Muscle layer of colon (tissue), 2 donors: ENCODE measurements at regions not wholly inside any gene's neighbourhood (a gene's known extent, or its start where the extent isn't known, plus 50 kb on each side); places are given as distances from the start of the nearest gene placed in this dataset.

ENCODE experiments used
- H3K27ac ChIP-seq: one replicate; pipeline ENCODE4 v1.7.0; 2013; ENCODE audit warnings: low read depth, mild to moderate bottlenecking, low read length, moderate library complexity
- H3K27me3 ChIP-seq, 2 donors: one replicate each; pipeline ENCODE4 v1.7.0; 2013; ENCODE audit warnings: low read length in 2 of 2, mild to moderate bottlenecking in 2 of 2; ENCODE audit not compliant: insufficient read depth in 2 of 2, control insufficient read depth in 1 of 2
- H3K36me3 ChIP-seq: one replicate; pipeline ENCODE4 v1.7.0; 2013; ENCODE audit warnings: mild to moderate bottlenecking, low read length; ENCODE audit not compliant: insufficient read depth
- H3K4me1 ChIP-seq: one replicate; pipeline ENCODE4 v1.7.0; 2013; ENCODE audit warnings: mild to moderate bottlenecking, low read length; ENCODE audit not compliant: insufficient read depth
- H3K4me3 ChIP-seq, 2 donors: one replicate each; pipeline ENCODE4 v1.7.0; 2013; ENCODE audit warnings: low read length in 2 of 2, low read depth in 1 of 2, mild to moderate bottlenecking in 1 of 2, moderate library complexity in 1 of 2
- H3K9ac ChIP-seq: one replicate; pipeline ENCODE4 v1.7.0; 2013; ENCODE audit warnings: low read length
- H3K9me3 ChIP-seq: one replicate; pipeline ENCODE4 v1.7.0; 2013; ENCODE audit warnings: mild to moderate bottlenecking, low read length
- donor health status: abdominal sarcoma.
- donor health status: Adenocarcinoma of cecum.

GRCh38 chr3:186425788-186426730, 64.0 kb upstream of the DGKG start:
- Histone ChIP-seq H3K9ac (no peak overlapping the region), H3K36me3 (no peaks in the 10 kb centered on the region), H3K27ac (no peak overlapping the region), H3K4me3 (no peak overlapping the region), H3K9me3 (no peaks in the 10 kb centered on the region), H3K27me3 (no peaks in the 10 kb centered on the region), H3K4me1 (peaks cover 8% of the 10 kb centered on the region)

- Histone ChIP-seq H3K36me3 (no peaks in the 10 kb centered on the region), H3K9ac (no peak overlapping the region), H3K4me3 (no peak overlapping the region), H3K9me3 (no peaks in the 10 kb centered on the region), H3K4me1 (peaks cover 6% of the 10 kb centered on the region), H3K27me3 (no peaks in the 10 kb centered on the region), H3K27ac (no peak overlapping the region)
Measured at GRCh38 chr3:186421946-186422345, 59.9 kb upstream of the DGKG start.

GRCh38 chr3:186418671-186419145, 56.7 kb upstream of the DGKG start:
- no peak overlapping the region for H3K27ac ChIP-seq

GRCh38 chr3:186417791-186418190, 55.8 kb upstream of the DGKG start:
- Histone ChIP-seq H3K4me3 (no peak overlapping the region), H3K9me3 (no peaks in the 10 kb centered on the region), H3K4me1 (peaks cover 24% of the 10 kb centered on the region), H3K9ac (no peak overlapping the region), H3K36me3 (no peaks in the 10 kb centered on the region), H3K27ac (no peak overlapping the region), H3K27me3 (no peaks in the 10 kb centered on the region)

More at GRCh38 chr3:186418671-186419145, 56.7 kb upstream of the DGKG start:
- no peaks in the 10 kb centered on the region for H3K9me3 ChIP-seq
- H3K36me3 ChIP-seq, result no peaks in the 10 kb centered on the region
- no peak overlapping the region for H3K4me3 ChIP-seq
- no peak overlapping the region for H3K9ac ChIP-seq
- H3K4me1 ChIP-seq, result peaks cover 17% of the 10 kb centered on the region
- no peaks in the 10 kb centered on the region for H3K27me3 ChIP-seq

- H3K4me3 ChIP-seq, result no peak overlapping the region
- no peaks in the 10 kb centered on the region for H3K9me3 ChIP-seq
- peaks cover 24% of the 10 kb centered on the region for H3K4me1 ChIP-seq
- no peak overlapping the region for H3K9ac ChIP-seq
- H3K36me3 ChIP-seq, result no peaks in the 10 kb centered on the region
- H3K27me3 ChIP-seq, result no peaks in the 10 kb centered on the region
- no peak overlapping the region for H3K27ac ChIP-seq
Measured at GRCh38 chr3:186414735-186415419, 52.8 kb upstream of the DGKG start.

- Histone ChIP-seq H3K4me1 (peaks cover 24% of the 10 kb centered on the region), H3K4me3 (peak overlapping the region; percentile 44 to 63), H3K27me3 (no peaks in the 10 kb centered on the region), H3K9ac (no peak overlapping the region), H3K27ac (peak overlapping the region; percentile 48), H3K36me3 (no peaks in the 10 kb centered on the region), H3K9me3 (no peaks in the 10 kb centered on the region)
Measured at GRCh38 chr3:186413615-186414415, 51.8 kb upstream of the DGKG start.

- Histone ChIP-seq H3K9me3 (no peaks in the 10 kb centered on the region), H3K9ac (no peak overlapping the region), H3K36me3 (no peaks in the 10 kb centered on the region), H3K4me1 (peaks cover 39% of the 10 kb centered on the region), H3K27ac (no peak overlapping the region), H3K4me3 (no peak overlapping the region), H3K27me3 (no peaks in the 10 kb centered on the region)
Measured at GRCh38 chr3:186411994-186412393, 50.0 kb upstream of the DGKG start.
